GM23248 (cell line): ENCODE measurements at regions not wholly inside any gene's neighbourhood (a gene's known extent, or its start where the extent isn't known, plus 50 kb on each side); places are given as distances from the start of the nearest gene placed in this dataset.

ENCODE experiments used
- DNase-seq: peaks from one replicate; pipeline ENCODE4 v3.0.0-alpha.2; 2015
- H2AFZ ChIP-seq: fragments of 200-600 bp; sonication (generic); 2 replicates; pipeline ENCODE4 v1.6.1; 2016; ENCODE audit warnings: antibody characterized with exemption
- H3F3A ChIP-seq: fragments of 200-600 bp; sonication (generic); 2 replicates; pipeline ENCODE4 v1.6.1; 2016; ENCODE audit warnings: mild to moderate bottlenecking, antibody characterized with exemption, mixed run types; ENCODE audit not compliant: insufficient read depth
- H3K27ac ChIP-seq: fragments of 200-600 bp; sonication (generic); 2 replicates; pipeline ENCODE4 v1.5.1; 2016; ENCODE audit warnings: mild to moderate bottlenecking
- H3K27me3 ChIP-seq: fragments of 200-600 bp; sonication (generic); replicated peaks from 2 replicates; pipeline ENCODE4 v1.6.1; 2016; ENCODE audit warnings: mild to moderate bottlenecking; ENCODE audit not compliant: insufficient read depth
- H3K36me3 ChIP-seq: fragments of 200-600 bp; sonication (generic); 2 replicates; pipeline ENCODE4 v1.6.1; 2016; ENCODE audit warnings: low read depth, mild to moderate bottlenecking
- H3K4me1 ChIP-seq: fragments of 200-600 bp; sonication (generic); 2 replicates; pipeline ENCODE4 v1.6.1; 2016; ENCODE audit warnings: mild to moderate bottlenecking; ENCODE audit not compliant: insufficient read depth
- H3K4me2 ChIP-seq: fragments of 200-600 bp; sonication (generic); one replicate; pipeline ENCODE4 v1.6.1; 2016; ENCODE audit warnings: mild to moderate bottlenecking; ENCODE audit not compliant: unreplicated experiment
- H3K4me3 ChIP-seq: fragments of 200-600 bp; sonication (generic); 2 replicates; pipeline ENCODE4 v1.5.1; 2016; ENCODE audit warnings: mild to moderate bottlenecking
- H3K79me2 ChIP-seq: fragments of 200-600 bp; sonication (generic); 2 replicates; pipeline ENCODE4 v1.6.1; 2016; ENCODE audit warnings: mild to moderate bottlenecking; ENCODE audit not compliant: insufficient read depth
- H3K9ac ChIP-seq: fragments of 200-600 bp; sonication (generic); 2 replicates; pipeline ENCODE4 v1.6.1; 2016; ENCODE audit warnings: mild to moderate bottlenecking
- H3K9me2 ChIP-seq: fragments of 200-600 bp; sonication (generic); 2 replicates; pipeline ENCODE4 v1.6.1; 2016; ENCODE audit warnings: mixed run types, mild to moderate bottlenecking, moderate library complexity; ENCODE audit not compliant: insufficient read depth
- H3K9me3 ChIP-seq: fragments of 200-600 bp; sonication (generic); one replicate; pipeline ENCODE4 v1.6.1; 2017; ENCODE audit warnings: low read depth
- H4K20me1 ChIP-seq: fragments of 200-600 bp; sonication (generic); 2 replicates; pipeline ENCODE4 v1.6.0; 2016; ENCODE audit not compliant: insufficient read depth
- EZH2 ChIP-seq: fragments of 200-600 bp; sonication (generic); IDR thresholded peaks from 2 replicates; pipeline ENCODE4 v1.6.1; 2018; ENCODE audit warnings: antibody characterized with exemption, mild to moderate bottlenecking; ENCODE audit not compliant: insufficient read depth, poor library complexity, severe bottlenecking
- EZH2phosphoT487 ChIP-seq: fragments of 200-600 bp; sonication (generic); IDR thresholded peaks from 2 replicates; pipeline ENCODE4 v1.6.1; 2018; ENCODE audit warnings: antibody characterized with exemption, moderate library complexity, mild to moderate bottlenecking, low read depth; ENCODE audit not compliant: insufficient read depth
- WGBS, 2 experiments: methylation state at CpG; one replicate each; pipeline ENCODE4 v1.1.6; 2015 to 2017; ENCODE audit warnings: low lambda C conversion rate in 2 of 2, low coverage in 1 of 2; ENCODE audit errors: missing lambda C conversion rate in 2 of 2; 5-methylcytosine and 5-hydroxymethylcytosine counted together
- in situ Hi-C: fragments of 300-500 bp; cut with MboI; formaldehyde crosslinking; loops from 2 replicates; pipeline ENCODE4 v1.15.0; 2020

DNA sequence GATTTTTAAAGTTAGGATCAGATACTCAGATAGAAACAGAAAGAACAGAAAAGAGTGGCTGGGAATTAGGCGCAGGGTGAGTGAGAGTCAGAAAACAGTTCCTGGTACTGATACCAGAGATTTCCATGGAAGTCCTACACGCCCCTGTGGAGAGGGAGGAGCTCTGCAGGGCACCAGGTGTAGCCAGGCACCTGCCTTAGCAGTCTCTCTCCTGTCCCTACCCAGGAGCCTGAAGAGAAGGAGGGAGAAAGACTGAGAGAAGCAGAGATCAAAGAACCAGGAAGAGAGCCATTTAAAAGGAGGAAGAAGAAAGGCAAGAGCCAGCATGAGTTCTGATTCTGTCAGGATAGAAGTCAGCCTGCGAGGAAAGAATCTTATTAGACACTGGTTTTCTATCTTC is 65.0 kb downstream of the CBLN1 start:
- no peaks in the 10 kb centered on the region for H3K9me3 ChIP-seq
- DNase-seq: no peak
- 8 to 10% methylated on average over 3 of the region's 3 CpGs for WGBS, 2 experiments
- no peak overlapping the region for H3K4me2 ChIP-seq
- H3K9ac ChIP-seq: no peak overlapping the region
- no peak overlapping the region for H2AFZ ChIP-seq
- no peaks in the 10 kb centered on the region for H3F3A ChIP-seq
- no peak overlapping the region for H3K4me3 ChIP-seq
- no peaks in the 10 kb centered on the region for H4K20me1 ChIP-seq
- no peaks in the 10 kb centered on the region for H3K9me2 ChIP-seq
- no peaks in the 10 kb centered on the region for H3K36me3 ChIP-seq
- no peaks in the 10 kb centered on the region for H3K4me1 ChIP-seq
- H3K79me2 ChIP-seq: no peaks in the 10 kb centered on the region
- in situ Hi-C loops: no loop called here
- no peaks in the 10 kb centered on the region for H3K27me3 ChIP-seq
- TF ChIP-seq EZH2phosphoT487 (no peak), EZH2 (no peak)
- no peak overlapping the region for H3K27ac ChIP-seq

DNA sequence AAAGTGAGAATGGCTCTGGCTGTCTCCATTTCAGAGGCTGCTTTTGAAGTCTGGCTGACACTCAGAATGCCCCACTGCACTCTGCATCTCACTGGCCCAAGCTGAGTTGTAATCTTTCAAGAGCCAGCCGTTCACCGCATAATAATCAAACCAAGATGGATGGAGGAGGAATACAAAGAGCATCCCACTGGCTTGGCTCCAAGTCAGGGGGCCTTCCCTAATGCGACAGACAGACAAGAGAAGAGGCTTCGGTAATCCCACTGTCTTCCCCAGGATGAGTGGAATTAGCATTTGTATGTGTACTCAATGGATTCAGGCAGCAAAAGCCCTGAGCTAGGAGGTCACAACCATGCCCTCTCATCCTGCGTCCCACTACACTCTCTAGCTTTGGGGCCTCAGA is 68.0 kb downstream of the CBLN1 start:
- no peak overlapping the region for H3K4me3 ChIP-seq
- no peaks in the 10 kb centered on the region for H3K9me2 ChIP-seq
- H3F3A ChIP-seq: no peaks in the 10 kb centered on the region
- no peak overlapping the region for H3K27ac ChIP-seq
- H2AFZ ChIP-seq: no peak overlapping the region
- H3K27me3 ChIP-seq: no peaks in the 10 kb centered on the region
- H3K4me1 ChIP-seq: no peaks in the 10 kb centered on the region
- in situ Hi-C loops: no loop called here
- no peaks in the 10 kb centered on the region for H3K9me3 ChIP-seq
- TF ChIP-seq EZH2 (no peak), EZH2phosphoT487 (no peak)
- H4K20me1 ChIP-seq: no peaks in the 10 kb centered on the region
- no peaks in the 10 kb centered on the region for H3K36me3 ChIP-seq
- no peak overlapping the region for H3K9ac ChIP-seq
- no peaks in the 10 kb centered on the region for H3K79me2 ChIP-seq
- DNase-seq: no peak
- 4 to 5% methylated on average over 5 of the region's 5 CpGs for WGBS, 2 experiments
- no peak overlapping the region for H3K4me2 ChIP-seq

DNA sequence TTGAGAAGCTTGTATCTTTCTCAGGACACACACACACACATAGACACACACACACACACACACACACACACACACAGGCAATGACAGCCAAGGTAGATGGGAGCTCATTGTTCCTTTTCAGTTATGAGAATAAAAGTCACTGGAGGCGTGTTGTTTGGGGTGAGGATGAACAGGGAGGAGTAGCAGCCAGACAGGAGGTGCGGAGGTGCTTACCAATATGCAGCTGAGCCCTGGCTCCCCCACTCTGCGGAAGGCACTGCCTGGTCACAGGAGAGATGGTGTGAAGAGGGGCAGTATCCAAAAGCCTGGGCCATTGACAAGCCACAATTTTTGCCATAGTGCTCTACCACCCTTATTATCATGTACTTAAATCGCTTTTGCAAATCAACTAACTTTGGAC is 77.4 kb downstream of the CBLN1 start:
- H3F3A ChIP-seq: no peaks in the 10 kb centered on the region
- H3K4me3 ChIP-seq: no peak overlapping the region
- no peak overlapping the region for H3K4me2 ChIP-seq
- WGBS, 2 experiments: 13 to 20% methylated on average over 4 of the region's 4 CpGs
- no peaks in the 10 kb centered on the region for H3K27me3 ChIP-seq
- H3K79me2 ChIP-seq: no peaks in the 10 kb centered on the region
- H3K9me2 ChIP-seq: no peaks in the 10 kb centered on the region
- H3K27ac ChIP-seq: no peak overlapping the region
- H3K4me1 ChIP-seq: no peaks in the 10 kb centered on the region
- no peaks in the 10 kb centered on the region for H3K36me3 ChIP-seq
- TF ChIP-seq EZH2: no peak
- no peak for TF ChIP-seq EZH2phosphoT487
- no peaks in the 10 kb centered on the region for H3K9me3 ChIP-seq
- no peak overlapping the region for H3K9ac ChIP-seq
- no peaks in the 10 kb centered on the region for H4K20me1 ChIP-seq
- no peak overlapping the region for H2AFZ ChIP-seq
- no peak for DNase-seq
- in situ Hi-C loops: no loop called here

DNA sequence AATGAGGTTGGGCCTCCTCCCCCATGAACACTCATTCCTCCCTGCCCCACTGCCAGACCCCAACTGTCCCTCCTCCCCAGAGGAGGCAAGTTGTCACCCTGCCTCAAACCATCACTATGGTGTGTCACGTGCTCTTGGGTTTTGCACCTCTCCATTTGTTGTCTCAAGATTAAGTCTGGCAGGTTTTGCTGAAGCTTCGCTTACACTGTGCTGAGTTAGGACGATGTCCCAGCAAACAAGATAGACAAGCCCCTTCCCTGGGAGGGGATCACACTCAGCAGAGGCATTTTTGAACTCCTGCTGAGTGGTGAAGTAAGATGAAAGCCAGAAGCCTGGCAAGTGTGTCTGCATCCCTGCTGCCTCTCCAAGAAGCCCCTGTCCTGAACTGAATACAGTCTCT is 78.3 kb downstream of the CBLN1 start:
- no peak overlapping the region for H3K4me2 ChIP-seq
- TF ChIP-seq EZH2: no peak
- TF ChIP-seq EZH2phosphoT487: no peak
- no peaks in the 10 kb centered on the region for H3K9me3 ChIP-seq
- 6 to 8% methylated on average over 3 of the region's 3 CpGs for WGBS, 2 experiments
- no peaks in the 10 kb centered on the region for H3K36me3 ChIP-seq
- no peak for DNase-seq
- in situ Hi-C loops: no loop called here
- no peaks in the 10 kb centered on the region for H3K27me3 ChIP-seq
- H3K9ac ChIP-seq: no peak overlapping the region
- H3K79me2 ChIP-seq: no peaks in the 10 kb centered on the region
- no peaks in the 10 kb centered on the region for H4K20me1 ChIP-seq
- H3F3A ChIP-seq: no peaks in the 10 kb centered on the region
- no peaks in the 10 kb centered on the region for H3K9me2 ChIP-seq
- H3K4me3 ChIP-seq: no peak overlapping the region
- no peaks in the 10 kb centered on the region for H3K4me1 ChIP-seq
- H2AFZ ChIP-seq: no peak overlapping the region
- no peak overlapping the region for H3K27ac ChIP-seq

DNA sequence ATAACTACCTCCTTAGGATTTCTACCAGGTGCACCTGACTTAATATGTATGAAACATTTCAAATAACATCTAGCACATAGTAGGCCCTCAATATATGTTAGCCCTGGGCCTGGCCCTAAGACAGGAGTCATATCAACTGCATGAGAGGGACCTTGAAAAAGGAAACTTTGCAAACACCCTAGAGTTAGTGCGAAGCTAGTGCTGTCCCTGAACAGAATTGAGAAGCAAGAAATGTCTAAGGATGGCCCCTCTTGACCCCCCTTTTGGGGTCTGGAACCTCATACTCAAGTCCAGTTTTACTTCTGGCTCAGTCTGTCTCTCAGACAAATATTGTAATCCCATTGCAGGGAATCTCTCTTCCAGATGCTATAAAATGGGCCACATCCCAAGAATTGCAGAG is 80.5 kb downstream of the CBLN1 start:
- Histone ChIP-seq H3K27ac (no peak overlapping the region), H3K27me3 (no peaks in the 10 kb centered on the region), H3K9me2 (no peaks in the 10 kb centered on the region), H4K20me1 (no peaks in the 10 kb centered on the region), H3F3A (no peaks in the 10 kb centered on the region), H3K4me1 (no peaks in the 10 kb centered on the region), H3K9ac (no peak overlapping the region), H3K79me2 (no peaks in the 10 kb centered on the region), H3K4me2 (no peak overlapping the region), H3K9me3 (no peaks in the 10 kb centered on the region), H3K4me3 (no peak overlapping the region), H3K36me3 (no peaks in the 10 kb centered on the region), H2AFZ (no peak overlapping the region)
- 0 to 20% methylated on average over 1 of the region's 1 CpG for WGBS, 2 experiments
- in situ Hi-C loops: no loop called here
- DNase-seq: no peak
- TF ChIP-seq EZH2phosphoT487: no peak
- no peak for TF ChIP-seq EZH2
